ENCODE measurements at regions not wholly inside any gene's neighbourhood (a gene's known extent, or its start where the extent isn't known, plus 50 kb on each side); places are given as distances from the start of the nearest gene placed in this dataset.

- intact Hi-C loops (cut with micrococcal nuclease; ENCODE audit: unreplicated experiment) = no loop called here
- TF ChIP-seq, protein P1, sequence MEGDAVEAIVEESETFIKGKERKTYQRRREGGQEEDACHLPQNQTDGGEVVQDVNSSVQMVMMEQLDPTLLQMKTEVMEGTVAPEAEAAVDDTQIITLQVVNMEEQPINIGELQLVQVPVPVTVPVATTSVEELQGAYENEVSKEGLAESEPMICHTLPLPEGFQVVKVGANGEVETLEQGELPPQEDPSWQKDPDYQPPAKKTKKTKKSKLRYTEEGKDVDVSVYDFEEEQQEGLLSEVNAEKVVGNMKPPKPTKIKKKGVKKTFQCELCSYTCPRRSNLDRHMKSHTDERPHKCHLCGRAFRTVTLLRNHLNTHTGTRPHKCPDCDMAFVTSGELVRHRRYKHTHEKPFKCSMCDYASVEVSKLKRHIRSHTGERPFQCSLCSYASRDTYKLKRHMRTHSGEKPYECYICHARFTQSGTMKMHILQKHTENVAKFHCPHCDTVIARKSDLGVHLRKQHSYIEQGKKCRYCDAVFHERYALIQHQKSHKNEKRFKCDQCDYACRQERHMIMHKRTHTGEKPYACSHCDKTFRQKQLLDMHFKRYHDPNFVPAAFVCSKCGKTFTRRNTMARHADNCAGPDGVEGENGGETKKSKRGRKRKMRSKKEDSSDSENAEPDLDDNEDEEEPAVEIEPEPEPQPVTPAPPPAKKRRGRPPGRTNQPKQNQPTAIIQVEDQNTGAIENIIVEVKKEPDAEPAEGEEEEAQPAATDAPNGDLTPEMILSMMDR (IDR thresholded peaks at IDR 0.05) = no peak
- TF ChIP-seq REST (IDR thresholded peaks at IDR 0.05; ENCODE audit: insufficient read depth in 1 of 2, low read depth in 2 of 2, low read length in 1 of 2) (no peak), SIN3A (IDR thresholded peaks at IDR 0.05; ENCODE audit: borderline replicate concordance, insufficient read depth, low read depth, low read length) (no peak), TCF7L2 (IDR thresholded peaks at IDR 0.05; ENCODE audit: low read depth, low read length) (no peak), POLR2AphosphoS5 (IDR thresholded peaks at IDR 0.05; ENCODE audit: low read depth, low read length) (no peak)
- ChIA-PET POLR2A (no interaction called here), CTCF (no interaction called here)
- no TSS peak for BruUV-seq (replicated peaks)
- no peaks in the 10 kb centered on the region for H3K9me3 ChIP-seq (ENCODE audit: control insufficient read depth, insufficient read depth, low read depth, low read length)
- no peak for DNase-seq (ENCODE audit: low read depth, low spot score)
- peak overlapping the region; percentile 66; the same call in 1 of the 2 replicates for H3K27ac ChIP-seq (ENCODE audit: low read length)
- in situ Hi-C loops (cut with HindIII; ENCODE audit: low pct_unique_long_range_greater_than_20kb, low sequenced_read_pairs) = no loop called here
- H3K4me3 ChIP-seq (ENCODE audit: low read depth in 2 of 2, low read length in 2 of 2) = no peak overlapping the region
- no peaks in the 10 kb centered on the region for H3K36me3 ChIP-seq (ENCODE audit: control insufficient read depth, insufficient read depth, low read length)
- no peaks in the 10 kb centered on the region for H3K4me1 ChIP-seq (ENCODE audit: control insufficient read depth, insufficient read depth, low read length)
- ATAC-seq = no peak
- H3K27me3 ChIP-seq (ENCODE audit: control insufficient read depth, insufficient read depth, low read length) = no peaks in the 10 kb centered on the region
Observed at GRCh38 chr1:234909307-234909810, 219.3 kb downstream of the TOMM20 start.

DNA sequence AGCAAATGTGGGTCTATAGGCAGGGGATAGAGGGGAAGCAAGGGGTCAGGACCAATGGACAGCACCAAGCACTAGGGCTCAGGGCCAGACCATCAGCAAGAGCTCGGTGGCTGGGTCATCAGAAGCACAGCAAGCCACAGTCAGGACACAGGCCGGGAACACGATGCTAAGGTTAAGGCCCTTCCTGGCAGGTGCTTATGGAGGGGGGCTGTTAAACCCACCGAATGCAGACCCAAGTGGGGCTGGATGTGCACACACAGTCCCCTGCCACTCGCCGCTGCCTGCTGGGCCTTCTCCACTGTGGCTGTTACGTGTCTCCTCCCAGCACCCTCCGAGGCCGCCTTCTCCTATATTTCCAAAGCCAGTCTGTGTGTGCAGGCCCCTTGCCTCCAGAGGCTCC, 220.1 kb downstream of the TOMM20 start:
- DNase-seq (ENCODE audit: low read depth, low spot score) = no peak
- TF ChIP-seq TCF7L2 (IDR thresholded peaks at IDR 0.05; ENCODE audit: low read depth, low read length) (no peak), REST (IDR thresholded peaks at IDR 0.05; ENCODE audit: insufficient read depth in 1 of 2, low read depth in 2 of 2, low read length in 1 of 2) (no peak), POLR2AphosphoS5 (IDR thresholded peaks at IDR 0.05; ENCODE audit: low read depth, low read length) (no peak), SIN3A (IDR thresholded peaks at IDR 0.05; ENCODE audit: borderline replicate concordance, insufficient read depth, low read depth, low read length) (no peak)
- TF ChIP-seq, protein P1 (IDR thresholded peaks at IDR 0.05) = no peak
- no peak overlapping the region for H3K4me3 ChIP-seq (ENCODE audit: low read depth in 2 of 2, low read length in 2 of 2)
- BruUV-seq (replicated peaks) = no TSS peak
- in situ Hi-C loops (cut with HindIII; ENCODE audit: low pct_unique_long_range_greater_than_20kb, low sequenced_read_pairs) = no loop called here
- no peak for ATAC-seq
- ChIA-PET POLR2A (no interaction called here), CTCF (no interaction called here)
- intact Hi-C loops (cut with micrococcal nuclease; ENCODE audit: unreplicated experiment) = no loop called here
- H3K9me3 ChIP-seq (ENCODE audit: control insufficient read depth, insufficient read depth, low read depth, low read length) = no peaks in the 10 kb centered on the region
- H3K4me1 ChIP-seq (ENCODE audit: control insufficient read depth, insufficient read depth, low read length) = no peaks in the 10 kb centered on the region
- peak overlapping the region; percentile 36; the same call in 1 of the 2 replicates for H3K27ac ChIP-seq (ENCODE audit: low read length)
- no peaks in the 10 kb centered on the region for H3K36me3 ChIP-seq (ENCODE audit: control insufficient read depth, insufficient read depth, low read length)
- H3K27me3 ChIP-seq (ENCODE audit: control insufficient read depth, insufficient read depth, low read length) = no peaks in the 10 kb centered on the region

Measured in Panc1 (cell line).